Mesenteric fat pad (tissue), 1 donor: ENCODE measurements at regions not wholly inside any gene's neighbourhood (a gene's known extent, or its start where the extent isn't known, plus 50 kb on each side); places are given as distances from the start of the nearest gene placed in this dataset.

Source experiments
- DNase-seq: peaks from one replicate; pipeline ENCODE4 v3.0.0-alpha.2; 2020; ENCODE audit warnings: low spot score
- donor health status: DM: yes; HTN: yes; CAD: no.

DNA sequence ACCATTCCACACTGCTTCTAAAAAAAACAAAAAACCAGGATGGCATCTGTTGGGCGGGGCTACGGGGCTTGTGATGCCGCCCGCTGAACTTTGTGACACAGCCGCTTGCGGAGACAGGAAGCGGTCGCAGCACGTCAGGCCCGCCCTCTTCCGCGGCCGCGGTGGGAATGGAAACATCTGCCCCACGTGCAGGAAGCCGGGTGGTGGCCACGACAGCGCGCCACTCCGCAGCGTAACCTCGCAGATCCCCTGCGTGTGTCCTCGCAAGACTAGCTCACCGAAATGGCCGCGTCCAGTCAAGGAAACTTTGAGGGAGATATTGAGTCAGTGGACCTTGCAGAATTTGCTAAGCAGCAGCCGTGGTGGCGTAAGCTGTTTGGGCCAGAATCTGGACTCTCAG is 168.5 kb downstream of the SUCLG1 start:
- no peak for DNase-seq

GRCh38 chr2:84288293-84288692 is 170.8 kb downstream of the SUCLG1 start:
- DNase-seq, result no peak

DNA sequence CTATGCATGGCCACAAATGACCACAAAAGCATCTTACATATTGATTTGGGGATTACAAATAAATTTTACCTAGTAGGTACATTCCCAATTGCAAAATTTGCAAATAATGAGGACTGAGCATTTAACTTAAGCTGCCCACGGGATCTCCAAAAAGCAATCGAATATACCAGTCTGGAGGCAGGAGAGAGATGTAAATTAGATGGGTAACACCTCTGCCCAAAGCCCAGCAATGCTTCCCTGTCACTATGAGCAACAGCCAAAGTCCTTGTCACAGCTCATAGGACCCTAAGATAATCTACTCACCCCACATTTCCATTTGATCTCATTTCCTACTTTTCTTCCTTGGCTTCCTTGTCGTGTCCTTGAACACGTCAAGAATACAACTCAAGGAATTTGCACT is 172.2 kb downstream of the SUCLG1 start:
- no peak for DNase-seq

DNA sequence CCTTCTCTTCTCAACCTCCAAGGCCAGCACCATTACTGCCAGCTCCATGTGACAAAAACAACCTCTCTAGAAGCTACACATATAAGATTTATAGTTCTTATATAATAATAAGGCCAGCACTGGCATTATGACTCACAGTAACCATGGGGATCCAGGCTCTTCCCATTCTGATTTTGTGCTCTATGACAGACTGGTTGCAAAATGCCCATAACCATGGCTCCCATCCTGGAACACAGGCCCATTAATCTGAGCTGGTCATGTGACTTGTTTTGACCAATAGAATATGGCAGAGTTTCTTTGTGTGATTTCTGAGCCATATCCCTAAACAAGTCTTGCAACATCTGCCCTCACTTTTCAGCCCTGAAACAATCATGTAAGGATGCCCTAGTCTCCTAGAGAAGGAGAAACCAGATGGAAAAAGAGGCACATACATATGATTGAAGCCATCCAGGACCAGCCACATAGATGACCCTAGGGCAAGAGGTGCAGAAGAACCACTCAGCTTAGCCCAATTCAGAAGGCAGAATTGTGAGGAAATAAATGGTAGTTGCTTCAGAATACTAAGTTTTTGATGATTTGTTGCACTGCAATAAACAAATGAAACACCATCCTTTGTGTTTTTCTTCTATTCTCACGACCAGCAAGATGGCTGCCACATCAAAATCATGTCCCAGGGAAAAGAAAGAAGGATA is 173.9 kb downstream of the SUCLG1 start:
- DNase-seq, result no peak

GRCh38 chr2:84283506-84283905 is 175.6 kb downstream of the SUCLG1 start:
- DNase-seq, result no peak

GRCh38 chr2:84281510-84281909 is 177.6 kb downstream of the SUCLG1 start:
- no peak for DNase-seq

GRCh38 chr2:84280873-84281272 is 178.2 kb downstream of the SUCLG1 start:
- no peak for DNase-seq

GRCh38 chr2:84278386-84278785 is 180.7 kb downstream of the SUCLG1 start:
- no peak for DNase-seq

DNA sequence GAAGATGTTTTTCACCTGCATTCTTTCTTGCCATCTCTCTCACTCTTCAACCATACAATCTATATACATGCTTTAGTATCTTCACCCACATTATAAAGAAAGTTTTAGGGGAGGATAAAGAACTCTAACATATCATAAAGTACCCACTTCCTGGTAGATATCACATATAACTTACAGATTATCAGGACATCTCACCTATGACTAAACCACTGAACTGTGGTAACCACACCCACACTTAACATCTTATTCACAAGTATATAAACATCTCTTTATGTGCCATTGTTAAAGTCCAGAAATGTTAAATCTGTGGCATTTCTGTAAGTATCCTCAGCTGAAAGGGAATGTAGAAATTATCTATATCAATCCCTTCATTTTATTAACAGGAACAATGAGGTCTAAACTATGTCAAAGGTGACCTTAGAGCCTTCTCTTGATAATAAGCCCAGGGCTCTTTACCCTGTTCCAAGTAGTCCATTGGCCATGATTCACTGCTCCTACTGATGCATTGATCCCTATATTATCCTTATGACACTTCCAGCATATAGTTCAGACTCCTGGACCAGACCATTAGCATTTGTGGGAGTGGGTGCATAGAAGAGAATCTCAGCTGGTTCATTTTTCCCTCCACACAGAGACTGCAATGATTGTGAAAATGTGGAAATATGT is 182.4 kb downstream of the SUCLG1 start:
- DNase-seq, result no peak

DNA sequence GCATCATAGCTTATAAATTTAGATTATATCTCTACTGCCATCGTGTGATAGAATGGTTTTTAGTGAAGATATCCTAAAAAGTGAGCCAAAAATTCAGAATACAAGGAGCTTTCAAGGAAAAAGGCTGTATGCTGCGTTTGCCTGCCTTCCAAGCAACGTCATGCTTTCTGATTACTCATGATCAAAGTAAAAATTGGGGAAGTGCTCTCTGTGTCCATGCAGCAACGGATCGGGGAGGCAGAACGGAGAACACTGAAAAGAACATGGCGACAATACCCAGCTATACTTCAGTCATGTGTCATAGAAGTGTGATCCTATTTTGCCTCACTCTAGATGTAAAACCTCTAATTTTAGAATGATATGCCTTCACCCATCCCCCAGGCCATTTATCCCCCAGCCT is 185.7 kb downstream of the SUCLG1 start:
- DNase-seq, result no peak

DNA sequence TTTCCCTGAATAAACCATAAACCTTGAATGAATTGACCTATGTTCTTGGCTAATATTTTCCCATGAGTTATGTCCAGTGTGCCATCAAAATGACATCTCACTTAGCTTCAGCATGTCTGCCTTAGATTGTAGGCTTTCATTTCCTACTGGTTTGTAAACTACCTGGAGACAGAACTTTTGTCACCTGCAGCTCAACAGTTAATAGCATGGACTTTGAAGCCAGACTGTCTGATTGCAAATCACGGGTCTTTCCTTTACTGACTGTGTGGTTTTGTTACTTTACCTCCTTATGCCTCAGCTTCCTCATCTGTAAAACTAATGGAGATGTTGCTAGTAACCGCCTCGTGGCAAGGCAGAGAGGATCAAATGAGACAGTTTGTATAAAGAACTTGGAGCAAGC is 187.1 kb downstream of the SUCLG1 start:
- DNase-seq, result no peak

- DNase-seq, result no peak
These were observed 201.2 kb downstream of the SUCLG1 start for GRCh38 chr2:84257831-84258230.

- no peak for DNase-seq
These were observed 207.3 kb downstream of the SUCLG1 start for GRCh38 chr2:84251651-84252302.

GRCh38 chr2:84249140-84249539 is 209.9 kb downstream of the SUCLG1 start:
- no peak for DNase-seq

DNA sequence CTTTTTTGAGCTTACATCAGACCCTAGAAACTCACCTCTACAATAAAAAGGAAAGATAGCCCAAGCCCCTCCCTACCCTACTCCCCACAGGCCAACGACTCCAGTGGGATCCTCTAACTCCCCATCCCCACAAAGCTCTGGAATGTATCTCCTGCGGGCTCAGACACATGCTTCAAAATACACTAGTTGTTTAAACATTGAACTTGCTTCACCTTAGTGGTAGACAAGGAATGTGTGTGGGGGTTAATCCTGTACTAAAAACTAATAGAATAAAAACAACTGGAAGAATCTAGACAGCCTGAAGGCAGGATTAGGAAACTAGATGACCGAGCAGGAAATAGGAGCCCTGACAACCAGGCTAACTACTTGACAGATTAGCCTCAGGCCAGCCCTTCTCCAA is 211.5 kb downstream of the SUCLG1 start:
- no peak for DNase-seq

- no peak for DNase-seq
These were observed 215.0 kb downstream of the SUCLG1 start for GRCh38 chr2:84243788-84244733.

DNA sequence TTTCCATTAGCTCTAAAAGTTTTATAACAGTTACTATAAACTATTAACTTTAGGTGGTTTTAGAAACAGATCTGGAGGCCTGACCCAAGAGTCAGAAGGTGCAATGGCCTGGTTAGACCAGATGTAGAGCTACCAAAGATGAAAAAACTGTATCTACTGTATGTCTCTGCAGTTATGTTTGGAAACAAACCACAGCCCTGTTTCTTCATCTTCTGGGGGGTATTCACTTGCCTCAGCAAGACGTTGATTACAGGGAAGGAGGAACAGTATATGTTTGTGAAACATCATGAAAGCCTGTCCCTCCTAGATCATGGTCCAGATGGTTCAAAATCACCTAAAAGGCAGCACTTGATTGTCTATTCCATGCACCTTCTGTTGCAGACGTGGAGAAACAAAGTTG is 220.2 kb downstream of the SUCLG1 start:
- DNase-seq, result no peak

DNA sequence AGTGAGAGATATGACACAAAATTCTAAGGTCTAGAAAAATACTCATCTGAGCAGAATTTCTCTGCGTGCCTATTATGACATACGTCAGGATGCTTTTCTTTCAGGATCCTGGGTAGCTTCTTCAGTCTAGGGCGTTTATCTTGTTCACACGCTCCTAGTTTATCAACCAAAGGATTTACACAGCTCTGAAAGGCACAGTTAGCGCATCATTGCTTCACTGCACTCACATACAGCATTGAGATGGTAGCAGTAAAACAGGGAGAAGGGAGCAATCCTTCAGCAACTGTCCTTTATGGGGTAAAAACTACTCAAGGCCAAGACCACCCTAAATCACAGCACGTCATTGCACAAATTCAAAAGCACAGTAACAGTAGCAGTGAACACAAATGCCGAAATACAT is 222.8 kb downstream of the SUCLG1 start:
- no peak for DNase-seq

DNA sequence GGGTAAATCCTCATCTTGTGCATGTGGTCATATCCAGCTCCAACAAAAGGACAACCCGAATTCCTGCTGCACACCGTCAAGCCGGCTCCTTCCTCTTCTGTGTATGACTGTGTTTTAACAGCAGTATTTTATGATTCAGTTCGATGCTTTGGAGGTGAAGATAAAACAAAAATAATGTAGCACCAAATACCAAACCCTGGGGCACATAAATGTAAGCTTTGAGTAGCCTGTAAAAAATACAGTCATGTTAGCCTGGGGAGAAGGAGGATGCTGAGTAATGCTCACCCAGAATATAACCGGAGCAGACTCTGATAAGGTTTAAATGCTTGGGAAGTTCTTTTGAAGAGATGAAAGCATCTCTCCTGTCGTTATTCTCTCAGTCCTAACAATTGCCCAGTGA is 225.0 kb downstream of the SUCLG1 start:
- DNase-seq, result no peak

GRCh38 chr2:84231478-84231877 is 227.6 kb downstream of the SUCLG1 start:
- no peak for DNase-seq

DNA sequence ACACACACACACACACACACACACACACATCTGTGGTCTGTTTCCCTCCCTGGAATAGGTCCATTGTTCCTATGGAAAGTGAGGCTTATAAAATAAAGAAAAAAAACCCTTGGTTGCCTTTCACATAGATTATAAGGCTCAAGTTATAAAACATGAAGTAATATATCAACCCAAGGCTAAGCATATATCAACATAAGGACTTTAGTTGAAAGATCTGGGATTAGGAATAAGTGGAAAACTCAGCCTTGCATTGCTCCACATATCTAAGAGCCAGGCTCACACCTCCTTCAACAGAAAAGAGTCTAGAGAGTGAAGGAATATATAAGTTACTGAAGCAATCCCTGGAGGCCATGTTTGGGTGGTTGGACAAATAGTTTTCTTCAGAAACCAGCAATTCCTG is 235.0 kb downstream of the SUCLG1 start:
- DNase-seq, result no peak

- DNase-seq, result no peak
These were observed 235.9 kb downstream of the SUCLG1 start for GRCh38 chr2:84223191-84223590.
